ENCODE measurements at regions not wholly inside any gene's neighbourhood (a gene's known extent, or its start where the extent isn't known, plus 50 kb on each side); places are given as distances from the start of the nearest gene placed in this dataset.
"Not testable (repeated sequence)": the region's sequence is repeated elsewhere in the genome, so short reads cannot be mapped to it uniquely, and the experiment has no call there.

- Mint-ChIP-seq H3K9me3 (ENCODE audit: low read depth) (no peaks in the 10 kb centered on the region), H3K4me1 (ENCODE audit: low read depth) (no peaks in the 10 kb centered on the region), H3K36me3 (ENCODE audit: insufficient read depth) (no peaks in the 10 kb centered on the region), H3K27ac (no peak overlapping the region), H3K27me3 (no peaks in the 10 kb centered on the region), H3K4me3 (ENCODE audit: low read depth) (no peak overlapping the region)
- no peak for TF ChIP-seq CTCF (IDR thresholded peaks at IDR 0.05; ENCODE audit: unreplicated experiment)
- no peak for DNase-seq (ENCODE audit: low spot score, unreplicated experiment)
Observed at GRCh38 chr9:25094518-25094917, 548.8 kb upstream of the IZUMO3 start.

- H3K4me1 Mint-ChIP-seq (ENCODE audit: low read depth), result no peaks in the 10 kb centered on the region
- H3K27me3 Mint-ChIP-seq, result no peaks in the 10 kb centered on the region
- no peak for DNase-seq (ENCODE audit: low spot score, unreplicated experiment)
- no peaks in the 10 kb centered on the region for H3K36me3 Mint-ChIP-seq (ENCODE audit: insufficient read depth)
- peaks cover 8% of the 10 kb centered on the region for H3K9me3 Mint-ChIP-seq (ENCODE audit: low read depth)
- H3K27ac Mint-ChIP-seq, result no peak overlapping the region
- H3K4me3 Mint-ChIP-seq (ENCODE audit: low read depth), result no peak overlapping the region
- no peak for TF ChIP-seq CTCF (IDR thresholded peaks at IDR 0.05; ENCODE audit: unreplicated experiment)
Observed at GRCh38 chr9:25078202-25078601, 532.5 kb upstream of the IZUMO3 start.

GRCh38 chr9:25048098-25048724, 502.5 kb upstream of the IZUMO3 start:
- Mint-ChIP-seq H3K4me1 (ENCODE audit: low read depth) (no peaks in the 10 kb centered on the region), H3K9me3 (ENCODE audit: low read depth) (peaks cover 3% of the 10 kb centered on the region), H3K27me3 (no peaks in the 10 kb centered on the region), H3K27ac (no peak overlapping the region), H3K4me3 (ENCODE audit: low read depth) (no peak overlapping the region), H3K36me3 (ENCODE audit: insufficient read depth) (no peaks in the 10 kb centered on the region)
- TF ChIP-seq CTCF (IDR thresholded peaks at IDR 0.05; ENCODE audit: unreplicated experiment), result no peak
- no peak for DNase-seq (ENCODE audit: low spot score, unreplicated experiment)

- H3K27me3 Mint-ChIP-seq; DNase-seq (ENCODE audit: low spot score, unreplicated experiment); H3K4me3 Mint-ChIP-seq (ENCODE audit: low read depth); H3K27ac Mint-ChIP-seq; H3K36me3 Mint-ChIP-seq (ENCODE audit: insufficient read depth); H3K4me1 Mint-ChIP-seq (ENCODE audit: low read depth): not testable (repeated sequence)
- peaks cover 10% of the 10 kb centered on the region for H3K9me3 Mint-ChIP-seq (ENCODE audit: low read depth)
Observed at GRCh38 chr9:25045469-25045868, 499.8 kb upstream of the IZUMO3 start.

GRCh38 chr9:25029743-25030142, 484.0 kb upstream of the IZUMO3 start:
- H3K36me3 Mint-ChIP-seq (ENCODE audit: insufficient read depth), result no peaks in the 10 kb centered on the region
- no peak for TF ChIP-seq CTCF (IDR thresholded peaks at IDR 0.05; ENCODE audit: unreplicated experiment)
- no peak for DNase-seq (ENCODE audit: low spot score, unreplicated experiment)
- H3K27me3 Mint-ChIP-seq, result no peaks in the 10 kb centered on the region
- H3K4me1 Mint-ChIP-seq (ENCODE audit: low read depth), result no peaks in the 10 kb centered on the region
- H3K9me3 Mint-ChIP-seq (ENCODE audit: low read depth), result peaks cover 2% of the 10 kb centered on the region
- no peak overlapping the region for H3K27ac Mint-ChIP-seq
- H3K4me3 Mint-ChIP-seq (ENCODE audit: low read depth), result no peak overlapping the region

- TF ChIP-seq CTCF (IDR thresholded peaks at IDR 0.05; ENCODE audit: unreplicated experiment), result no peak
- Mint-ChIP-seq H3K27me3 (no peaks in the 10 kb centered on the region), H3K36me3 (ENCODE audit: insufficient read depth) (no peaks in the 10 kb centered on the region), H3K27ac (no peak overlapping the region), H3K9me3 (ENCODE audit: low read depth) (peaks cover 6% of the 10 kb centered on the region), H3K4me3 (ENCODE audit: low read depth) (no peak overlapping the region), H3K4me1 (ENCODE audit: low read depth) (no peaks in the 10 kb centered on the region)
- no peak for DNase-seq (ENCODE audit: low spot score, unreplicated experiment)
Observed at GRCh38 chr9:25025686-25026085, 480.0 kb upstream of the IZUMO3 start.
